Common myeloid progenitor, CD34-positive (primary cell): ENCODE measurements at regions not wholly inside any gene's neighbourhood (a gene's known extent, or its start where the extent isn't known, plus 50 kb on each side); places are given as distances from the start of the nearest gene placed in this dataset.

ENCODE experiments used
- CTCF ChIA-PET: fragments of 350-600 bp; sonication (Branson Sonifier 250); formaldehyde crosslinking; loops from one replicate; lab custom pipeline; 2021; ENCODE audit warnings: antibody characterized with exemption; lab: Charles Lee
- POLR2A ChIA-PET: fragments of 350-600 bp; sonication (Branson Sonifier 250); formaldehyde crosslinking; loops from one replicate; lab custom pipeline; 2021; ENCODE audit warnings: antibody characterized with exemption; lab: Charles Lee
- DNase-seq, 3 donors: peaks; one replicate each; pipeline versions ENCODE4 v3.0.0 to v3.0.0-alpha.2; 2013
- H3K27ac ChIP-seq, 2 experiments: 1 replicate in 1 of 2; 2 replicates in 1 of 2; pipeline ENCODE4 v1.7.0; 2013; ENCODE audit warnings: inconsistent platforms in 2 of 2, low read length in 2 of 2, mild to moderate bottlenecking in 2 of 2, low read depth in 1 of 2, moderate library complexity in 1 of 2; ENCODE audit not compliant: severe bottlenecking in 2 of 2, insufficient read depth in 1 of 2, poor library complexity in 1 of 2
- H3K27me3 ChIP-seq, 5 experiments: replicated peaks in 2 of 5; 1 replicate in 3 of 5; 2 replicates in 2 of 5; pipeline versions ENCODE4 v1.6.1 to v1.7.0; 2013; ENCODE audit warnings: low read length in 4 of 5, mild to moderate bottlenecking in 2 of 5, moderate library complexity in 2 of 5, inconsistent platforms in 1 of 5; ENCODE audit not compliant: insufficient read depth in 5 of 5, control insufficient read depth in 4 of 5
- H3K36me3 ChIP-seq, 4 experiments: 1 replicate in 2 of 4; 2 replicates in 2 of 4; pipeline versions ENCODE4 v1.6.1 to v1.7.0; 2013; ENCODE audit warnings: low read length in 3 of 4, control low read depth in 1 of 4, mild to moderate bottlenecking in 1 of 4; ENCODE audit not compliant: control insufficient read depth in 4 of 4, insufficient read depth in 4 of 4
- H3K4me1 ChIP-seq, 4 experiments: 1 replicate in 3 of 4; 2 replicates in 1 of 4; pipeline versions ENCODE4 v1.6.1 to v1.7.1; 2013; ENCODE audit warnings: low read length in 3 of 4, mild to moderate bottlenecking in 3 of 4, control low read depth in 1 of 4, inconsistent platforms in 1 of 4, moderate library complexity in 1 of 4; ENCODE audit not compliant: control insufficient read depth in 4 of 4, insufficient read depth in 4 of 4; ENCODE audit errors: control extremely low read depth in 1 of 4
- H3K4me3 ChIP-seq, 7 experiments: 1 replicate in 4 of 7; 2 replicates in 3 of 7; pipeline versions ENCODE4 v1.5.1 to v1.7.0; 2013; ENCODE audit warnings: mild to moderate bottlenecking in 7 of 7, low read length in 6 of 7, moderate library complexity in 6 of 7, inconsistent platforms in 2 of 7, low read depth in 2 of 7, control low read depth in 1 of 7; ENCODE audit not compliant: insufficient read depth in 4 of 7, control insufficient read depth in 1 of 7; ENCODE audit errors: extremely low read depth in 1 of 7
- H3K9me3 ChIP-seq, 5 experiments: 1 replicate in 4 of 5; 2 replicates in 1 of 5; pipeline versions ENCODE4 v1.6.1 to v1.7.1; 2013; ENCODE audit warnings: low read length in 4 of 5, mild to moderate bottlenecking in 2 of 5, inconsistent platforms in 1 of 5, low read depth in 1 of 5, moderate library complexity in 1 of 5; ENCODE audit not compliant: control insufficient read depth in 4 of 5, insufficient read depth in 2 of 5; ENCODE audit errors: control extremely low read depth in 1 of 5
- WGBS: methylation state at CpG from one replicate; pipeline ENCODE4 v1.1.5; 2013; ENCODE audit not compliant: insufficient coverage; 5-methylcytosine and 5-hydroxymethylcytosine counted together

GRCh38 chr2:22737144-22737543 is 647.8 kb upstream of the KLHL29 start:
- CTCF ChIA-PET = no interaction called here
- H3K4me3 ChIP-seq = no peak overlapping the region
- DNase-seq = no peak
- no peaks in the 10 kb centered on the region for H3K36me3 ChIP-seq
- no peaks in the 10 kb centered on the region for H3K4me1 ChIP-seq
- WGBS = 86% methylated on average over 2 of the region's 3 CpGs
- H3K27ac ChIP-seq = no peak overlapping the region
- no peaks in the 10 kb centered on the region for H3K27me3 ChIP-seq
- H3K9me3 ChIP-seq = no peaks in the 10 kb centered on the region
- POLR2A ChIA-PET = no interaction called here

DNA sequence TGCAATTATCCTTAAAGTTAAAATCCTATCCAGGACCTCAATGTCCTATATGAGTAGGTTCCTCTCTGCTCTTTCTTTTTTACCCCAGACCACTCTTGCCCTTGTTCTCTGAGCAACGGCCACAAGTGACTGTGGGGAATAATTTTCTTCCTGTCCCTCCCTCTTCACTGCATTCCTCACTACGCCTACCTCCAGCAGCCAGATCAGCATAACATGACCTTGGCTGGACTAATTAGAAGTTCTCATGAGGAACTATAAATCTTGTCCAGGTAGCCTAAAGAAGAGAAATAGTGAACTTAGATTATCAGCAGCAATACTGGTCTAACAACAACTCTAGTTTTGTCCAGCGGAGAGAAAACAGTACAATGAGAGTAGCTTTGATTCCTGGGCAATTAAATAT is 643.8 kb upstream of the KLHL29 start:
- no peaks in the 10 kb centered on the region for H3K27me3 ChIP-seq
- DNase-seq = no peak
- no peaks in the 10 kb centered on the region for H3K4me1 ChIP-seq
- WGBS = no CpG with 5 or more reads among the region's 3 CpGs
- H3K27ac ChIP-seq = no peak overlapping the region
- H3K36me3 ChIP-seq = no peaks in the 10 kb centered on the region
- no peaks in the 10 kb centered on the region for H3K9me3 ChIP-seq
- H3K4me3 ChIP-seq = no peak overlapping the region
- POLR2A ChIA-PET = no interaction called here
- CTCF ChIA-PET = no interaction called here

GRCh38 chr2:22748909-22749308 is 636.1 kb upstream of the KLHL29 start:
- no peaks in the 10 kb centered on the region for H3K36me3 ChIP-seq
- H3K9me3 ChIP-seq = no peaks in the 10 kb centered on the region
- POLR2A ChIA-PET = no interaction called here
- CTCF ChIA-PET = no interaction called here
- no peaks in the 10 kb centered on the region for H3K27me3 ChIP-seq
- no peak overlapping the region for H3K4me3 ChIP-seq
- WGBS = 92% methylated on average over 1 of the region's 1 CpG
- no peak for DNase-seq
- H3K4me1 ChIP-seq = no peaks in the 10 kb centered on the region
- H3K27ac ChIP-seq = no peak overlapping the region

- Histone ChIP-seq H3K27ac (no peak overlapping the region), H3K27me3 (no peaks in the 10 kb centered on the region), H3K4me3 (no peak overlapping the region), H3K36me3 (no peaks in the 10 kb centered on the region), H3K9me3 (no peaks in the 10 kb centered on the region), H3K4me1 (no peaks in the 10 kb centered on the region)
- no peak for DNase-seq
- WGBS = 94% methylated on average over 5 of the region's 7 CpGs
- POLR2A ChIA-PET = no interaction called here
- CTCF ChIA-PET = no interaction called here
Measured at GRCh38 chr2:22753476-22753875, 631.5 kb upstream of the KLHL29 start.

DNA sequence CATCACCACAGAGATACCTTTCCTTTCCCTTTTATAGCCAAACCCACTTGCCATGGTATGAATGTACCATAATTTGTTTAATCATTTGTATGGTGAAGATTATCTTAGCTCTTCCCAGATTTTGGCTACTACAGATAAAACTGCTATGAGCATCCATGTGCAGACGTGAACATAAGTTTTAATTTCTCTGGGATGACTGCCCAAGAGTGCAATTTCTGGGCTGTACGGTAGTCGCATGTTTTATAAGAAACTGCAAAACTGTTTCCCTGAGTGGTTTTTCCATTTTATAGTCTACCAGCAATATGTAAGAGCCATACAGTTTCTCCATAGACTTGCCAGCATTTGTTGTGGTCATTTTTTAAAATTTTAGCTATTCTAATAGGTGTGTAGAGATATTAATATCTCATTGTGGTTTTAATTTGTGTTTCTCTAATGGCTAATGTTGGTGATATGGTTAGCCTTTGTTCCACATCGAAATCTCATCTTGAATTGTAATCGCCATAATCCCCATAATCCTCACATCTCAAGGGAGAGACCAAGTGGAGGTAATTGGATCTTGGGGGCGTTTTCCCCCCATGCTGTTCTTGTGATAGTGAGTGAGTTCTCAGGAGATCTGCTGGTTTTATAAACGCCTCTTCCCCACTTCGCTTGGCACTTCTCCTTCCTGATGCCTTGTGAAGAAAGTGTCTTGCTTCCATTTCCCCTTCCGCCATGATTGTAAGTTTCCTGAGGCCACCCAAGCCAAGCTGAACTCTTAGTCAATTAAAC is 628.5 kb upstream of the KLHL29 start:
- Histone ChIP-seq H3K27ac (no peak overlapping the region), H3K4me3 (no peak overlapping the region), H3K27me3 (no peaks in the 10 kb centered on the region), H3K4me1 (no peaks in the 10 kb centered on the region), H3K36me3 (no peaks in the 10 kb centered on the region), H3K9me3 (no peaks in the 10 kb centered on the region)
- 90% methylated on average over 7 of the region's 9 CpGs for WGBS
- ChIA-PET CTCF (no interaction called here), POLR2A (no interaction called here)
- DNase-seq = no peak

- peaks cover 0 to 1% (median 0%) of the 10 kb centered on the region in 5 experiments for H3K9me3 ChIP-seq
- no peak for DNase-seq
- 86% methylated on average over 1 of the region's 3 CpGs for WGBS
- POLR2A ChIA-PET = no interaction called here
- H3K4me3 ChIP-seq = no peak overlapping the region
- CTCF ChIA-PET = no interaction called here
- H3K27ac ChIP-seq = no peak overlapping the region
- no peaks in the 10 kb centered on the region for H3K4me1 ChIP-seq
- no peaks in the 10 kb centered on the region for H3K27me3 ChIP-seq
- H3K36me3 ChIP-seq = no peaks in the 10 kb centered on the region
Measured at GRCh38 chr2:22769497-22769896, 615.5 kb upstream of the KLHL29 start.

- H3K4me3 ChIP-seq = no peak overlapping the region
- POLR2A ChIA-PET = no interaction called here
- no peak for DNase-seq
- no peak overlapping the region for H3K27ac ChIP-seq
- no peaks in the 10 kb centered on the region for H3K27me3 ChIP-seq
- H3K36me3 ChIP-seq = no peaks in the 10 kb centered on the region
- no peaks in the 10 kb centered on the region for H3K4me1 ChIP-seq
- CTCF ChIA-PET = no interaction called here
- 90% methylated on average over 2 of the region's 5 CpGs for WGBS
- peaks cover 0 to 1% (median 0%) of the 10 kb centered on the region in 5 experiments for H3K9me3 ChIP-seq
Measured at GRCh38 chr2:22784566-22784965, 600.4 kb upstream of the KLHL29 start.
